ENCODE measurements at regions not wholly inside any gene's neighbourhood (a gene's known extent, or its start where the extent isn't known, plus 50 kb on each side); places are given as distances from the start of the nearest gene placed in this dataset.

- Histone ChIP-seq H2BK120ac (replicated peaks; ENCODE audit: low read depth, low read length) (no peak overlapping the region), H4K8ac (ENCODE audit: extremely low read depth, insufficient read depth, low read length) (no peak overlapping the region), H2BK15ac (ENCODE audit: low read length) (no peak overlapping the region), H2AK5ac (ENCODE audit: low read depth, low read length) (no peak overlapping the region), H3K9ac (replicated peaks in 1 of 4; ENCODE audit: extremely low read depth in 1 of 4, low read depth in 3 of 4, low read length in 3 of 4) (no peak overlapping the region), H4K5ac (ENCODE audit: insufficient read length, low read depth, low read length) (no peak overlapping the region), H4K20me1 (replicated peaks in 1 of 2; ENCODE audit: control insufficient read depth in 1 of 2, insufficient read depth in 2 of 2, low read length in 2 of 2) (no peaks in the 10 kb centered on the region), H3K4me2 (ENCODE audit: insufficient read depth in 1 of 2, low read depth in 2 of 2, low read length in 2 of 2) (no peak overlapping the region), H2AFZ (ENCODE audit: low read length) (no peak overlapping the region), H3K18ac (ENCODE audit: extremely low read depth, low read length) (no peak overlapping the region), H3K4ac (replicated peaks; ENCODE audit: insufficient read length, low read depth, low read length) (no peak overlapping the region), H3K79me1 (ENCODE audit: low read depth, low read length) (no peaks in the 10 kb centered on the region), H3K56ac (replicated peaks; ENCODE audit: insufficient read length, low read depth, low read length) (no peak overlapping the region), H3K23me2 (ENCODE audit: low read depth, low read length) (no peaks in the 10 kb centered on the region), H3K27ac (ENCODE audit: low read depth, low read length) (no peak overlapping the region), H4K91ac (replicated peaks; ENCODE audit: insufficient read length, low read length) (no peak overlapping the region), H3K23ac (ENCODE audit: insufficient read length) (no peak overlapping the region), H3K4me3 (ENCODE audit: extremely low read depth in 1 of 4, insufficient read depth in 2 of 4, low read depth in 3 of 4, low read length in 4 of 4) (no peak overlapping the region), H3K79me2 (ENCODE audit: control insufficient read depth in 1 of 2, insufficient read depth in 2 of 2, low read length in 2 of 2) (no peaks in the 10 kb centered on the region), H2BK5ac (ENCODE audit: low read depth, low read length) (no peak overlapping the region), H3K9me3 (ENCODE audit: insufficient read depth in 2 of 2, low read depth in 1 of 2, low read length in 1 of 2) (no peaks in the 10 kb centered on the region), H3K14ac (ENCODE audit: insufficient read length) (no peak overlapping the region), H2BK12ac (ENCODE audit: low read depth, low read length) (peak overlapping the region; percentile 40; the same call in 1 of the 2 replicates), H2BK20ac (ENCODE audit: low read length) (no peak overlapping the region), H3K36me3 (ENCODE audit: control insufficient read depth in 2 of 4, insufficient read depth in 4 of 4, low read length in 3 of 4) (no peaks in the 10 kb centered on the region), H3K27me3 (replicated peaks in 1 of 4; ENCODE audit: control insufficient read depth in 3 of 4, extremely low read depth in 1 of 4, insufficient read depth in 3 of 4, low read length in 3 of 4) (no peaks in the 10 kb centered on the region), H3K4me1 (replicated peaks in 1 of 4; ENCODE audit: control insufficient read depth in 3 of 4, insufficient read depth in 4 of 4, low read length in 3 of 4) (peaks cover 0 to 3% (median 0%) of the 10 kb centered on the region in 4 experiments; a peak in 1 of 7 replicates)
- ChIA-PET CTCF (ENCODE audit: partially characterized antibody) (interaction anchor here (1.2 kb wide), 1 partner anchor 28 kb away, joined by 3 read pairs; no protein-coding TSS in a partner anchor), POLR2A (ENCODE audit: partially characterized antibody) (no interaction called here)
- no peak for FAIRE-seq
- DNase-seq (ENCODE audit: low read depth in 1 of 2, low spot score in 2 of 2): no peak
- 89% methylated on average over 9 of the region's 9 CpGs; no CpG with 5 or more reads in 1 of the 2 experiments for WGBS, 2 experiments (ENCODE audit: extremely low coverage in 1 of 2, insufficient coverage in 1 of 2, insufficient read length in 1 of 2, insufficient replicate concordance in 2 of 2, low coverage in 1 of 2, low lambda C conversion rate in 2 of 2, missing lambda C conversion rate in 1 of 2)
- no peak for TF ChIP-seq ATF3 (IDR thresholded peaks at IDR 0.05; ENCODE audit: insufficient read depth, low read depth, low read length)
- no peak for TF ChIP-seq NANOG (IDR thresholded peaks at IDR 0.05; ENCODE audit: insufficient read depth, low read depth, low read length, poor library complexity, severe bottlenecking)
- no peak for TF ChIP-seq CHD1 (IDR thresholded peaks at IDR 0.05; ENCODE audit: low read depth, low read length)
- no peak for TF ChIP-seq RAD21 (IDR thresholded peaks at IDR 0.05 in 1 of 2, conservative IDR thresholded peaks at IDR 0.05 in 1 of 2; ENCODE audit: low read depth in 2 of 2, low read length in 2 of 2)
Measured at GRCh38 chr10:88086187-88086960, 222.9 kb downstream of the PTEN start.

Measured in H1 (cell line).